ENCODE measurements at regions not wholly inside any gene's neighbourhood (a gene's known extent, or its start where the extent isn't known, plus 50 kb on each side); places are given as distances from the start of the nearest gene placed in this dataset.

GRCh38 chr11:71310184-71310583, 57.8 kb upstream of the SHANK2 start:
- no peak for DNase-seq (ENCODE audit: low spot score)

GRCh38 chr11:71309611-71310010, 57.2 kb upstream of the SHANK2 start:
- DNase-seq (ENCODE audit: low spot score), result no peak

- no peak for DNase-seq (ENCODE audit: low spot score)
Measured at GRCh38 chr11:71309181-71309580, 56.8 kb upstream of the SHANK2 start.

GRCh38 chr11:71307811-71308645, 55.7 kb upstream of the SHANK2 start:
- DNase-seq (ENCODE audit: low spot score), result no peak

- DNase-seq (ENCODE audit: low spot score), result no peak
Measured at GRCh38 chr11:71305451-71306125, 53.2 kb upstream of the SHANK2 start.

- DNase-seq (ENCODE audit: low spot score), result no peak
Measured at GRCh38 chr11:71305041-71305440, 52.7 kb upstream of the SHANK2 start.

- DNase-seq (ENCODE audit: low spot score), result no peak
Measured at GRCh38 chr11:71304491-71304890, 52.1 kb upstream of the SHANK2 start.

GRCh38 chr11:71304045-71304444, 51.7 kb upstream of the SHANK2 start:
- no peak for DNase-seq (ENCODE audit: low spot score)

GRCh38 chr11:71302911-71303310, 50.5 kb upstream of the SHANK2 start:
- no peak for DNase-seq (ENCODE audit: low spot score)

GRCh38 chr11:71302534-71302909, 50.1 kb upstream of the SHANK2 start:
- no peak for DNase-seq (ENCODE audit: low spot score)

Data from COLO829 (cell line).